ENCODE measurements at regions not wholly inside any gene's neighbourhood (a gene's known extent, or its start where the extent isn't known, plus 50 kb on each side); places are given as distances from the start of the nearest gene placed in this dataset.
"Not testable (repeated sequence)": the region's sequence is repeated elsewhere in the genome, so short reads cannot be mapped to it uniquely, and the experiment has no call there.

GRCh38 chr1:121558514-121558913 is 373.7 kb downstream of the SRGAP2C start:
- DNase-seq (ENCODE audit: low read depth): peak; percentile 67
- TF ChIP-seq CTCF (IDR thresholded peaks at IDR 0.05; ENCODE audit: low read depth, low read length, missing control alignments): no peak
- H3K4me3 ChIP-seq (ENCODE audit: low read depth, low read length): no peak overlapping the region
- in situ Hi-C loops (cut with HindIII; ENCODE audit: low sequenced_read_pairs): no loop called here

GRCh38 chr1:121566346-121566745 is 381.6 kb downstream of the SRGAP2C start:
- in situ Hi-C loops (cut with HindIII; ENCODE audit: low sequenced_read_pairs): no loop called here
- TF ChIP-seq CTCF (IDR thresholded peaks at IDR 0.05; ENCODE audit: low read depth, low read length, missing control alignments): no peak
- DNase-seq (ENCODE audit: low read depth): no peak
- H3K4me3 ChIP-seq (ENCODE audit: low read depth, low read length): no peak overlapping the region

GRCh38 chr1:121569428-121569827 is 384.7 kb downstream of the SRGAP2C start:
- in situ Hi-C loops (cut with HindIII; ENCODE audit: low sequenced_read_pairs): no loop called here

GRCh38 chr1:121573881-121574504 is 389.2 kb downstream of the SRGAP2C start:
- DNase-seq (ENCODE audit: low read depth): peak; percentile 27
- H3K4me3 ChIP-seq (ENCODE audit: low read depth, low read length); in situ Hi-C loops (cut with HindIII; ENCODE audit: low sequenced_read_pairs): not testable (repeated sequence)

More at GRCh38 chr1:121569428-121569827, 384.7 kb downstream of the SRGAP2C start:
- DNase-seq (ENCODE audit: low read depth): no peak
- H3K4me3 ChIP-seq (ENCODE audit: low read depth, low read length): no peak overlapping the region
- TF ChIP-seq CTCF (IDR thresholded peaks at IDR 0.05; ENCODE audit: low read depth, low read length, missing control alignments): no peak

- DNase-seq (ENCODE audit: low read depth); in situ Hi-C loops (cut with HindIII; ENCODE audit: low sequenced_read_pairs); H3K4me3 ChIP-seq (ENCODE audit: low read depth, low read length): not testable (repeated sequence)
These were observed 389.7 kb downstream of the SRGAP2C start for GRCh38 chr1:121574505-121574899.

GRCh38 chr1:121582898-121583297 is 398.1 kb downstream of the SRGAP2C start:
- DNase-seq (ENCODE audit: low read depth); in situ Hi-C loops (cut with HindIII; ENCODE audit: low sequenced_read_pairs); H3K4me3 ChIP-seq (ENCODE audit: low read depth, low read length): not testable (repeated sequence)

GRCh38 chr1:121586369-121587229 is 401.8 kb downstream of the SRGAP2C start:
- DNase-seq (ENCODE audit: low read depth): no peak
- TF ChIP-seq CTCF (IDR thresholded peaks at IDR 0.05; ENCODE audit: low read depth, low read length, missing control alignments): no peak

GRCh38 chr1:121587230-121587569 is 402.4 kb downstream of the SRGAP2C start:
- no peak for DNase-seq (ENCODE audit: low read depth)
- no peak for TF ChIP-seq CTCF (IDR thresholded peaks at IDR 0.05; ENCODE audit: low read depth, low read length, missing control alignments)
- H3K4me3 ChIP-seq (ENCODE audit: low read depth, low read length): no peak overlapping the region
- in situ Hi-C loops (cut with HindIII; ENCODE audit: low sequenced_read_pairs): no loop called here

More at GRCh38 chr1:121586369-121587229, 401.8 kb downstream of the SRGAP2C start:
- in situ Hi-C loops (cut with HindIII; ENCODE audit: low sequenced_read_pairs): no loop called here
- no peak overlapping the region for H3K4me3 ChIP-seq (ENCODE audit: low read depth, low read length)
